Skeletal muscle satellite cell (primary cell): ENCODE measurements at regions not wholly inside any gene's neighbourhood (a gene's known extent, or its start where the extent isn't known, plus 50 kb on each side); places are given as distances from the start of the nearest gene placed in this dataset.
"Not testable (repeated sequence)": the region's sequence is repeated elsewhere in the genome, so short reads cannot be mapped to it uniquely, and the experiment has no call there.

ENCODE experiments used
- H3K27me3 ChIP-seq: 2 replicates; pipeline ENCODE4 v1.7.0; 2013; ENCODE audit warnings: low read length; ENCODE audit not compliant: control insufficient read depth, insufficient read depth
- H3K36me3 ChIP-seq: 2 replicates; pipeline ENCODE4 v1.7.0; 2013; ENCODE audit warnings: mild to moderate bottlenecking, control low read depth, low read length; ENCODE audit not compliant: insufficient read depth
- H3K4me1 ChIP-seq: 2 replicates; pipeline ENCODE4 v1.7.0; 2013; ENCODE audit warnings: low read length; ENCODE audit not compliant: control insufficient read depth, insufficient read depth
- H3K4me2 ChIP-seq: 2 replicates; pipeline ENCODE4 v1.7.0; 2013; ENCODE audit warnings: mild to moderate bottlenecking, low read length
- H3K4me3 ChIP-seq: 2 replicates; pipeline ENCODE4 v1.7.0; 2013; ENCODE audit warnings: low read length
- H3K9ac ChIP-seq: 2 replicates; pipeline ENCODE4 v1.7.0; 2013; ENCODE audit warnings: mild to moderate bottlenecking, low read depth, low read length, moderate library complexity
- H3K9me3 ChIP-seq: replicated peaks from 2 replicates; pipeline ENCODE4 v1.7.0; 2013; ENCODE audit warnings: mild to moderate bottlenecking, control low read depth, low read length

DNA sequence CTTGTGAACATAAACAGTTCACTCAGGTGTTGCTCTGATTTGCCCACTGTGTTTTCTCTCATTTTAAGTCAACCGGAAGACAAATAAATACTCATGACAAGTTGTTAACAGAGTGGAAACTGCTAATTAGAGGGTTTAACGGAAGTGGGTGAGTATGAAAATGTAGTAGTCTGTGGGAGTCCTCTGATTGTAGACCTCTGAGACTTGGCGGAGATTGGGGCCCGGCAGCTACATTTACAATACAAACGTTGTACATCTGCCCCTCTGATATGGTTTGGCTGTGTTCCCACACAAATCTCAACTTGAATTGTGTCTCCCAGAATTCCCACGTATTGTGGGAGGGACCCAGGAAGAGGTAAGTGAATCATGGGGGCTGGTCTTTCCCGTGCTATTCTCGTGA lies 107.3 kb upstream of the FAM98A start:
- Histone ChIP-seq H3K27me3 (no peaks in the 10 kb centered on the region), H3K4me3 (no peak overlapping the region), H3K36me3 (no peaks in the 10 kb centered on the region), H3K9ac (no peak overlapping the region), H3K4me1 (no peaks in the 10 kb centered on the region), H3K9me3 (no peaks in the 10 kb centered on the region), H3K4me2 (no peak overlapping the region)

- Histone ChIP-seq H3K4me1 (no peaks in the 10 kb centered on the region), H3K9ac (no peak overlapping the region), H3K4me2 (no peak overlapping the region), H3K36me3 (no peaks in the 10 kb centered on the region), H3K9me3 (no peaks in the 10 kb centered on the region), H3K27me3 (no peaks in the 10 kb centered on the region), H3K4me3 (no peak overlapping the region)
Measured at GRCh38 chr2:33704406-33704855, 105.3 kb upstream of the FAM98A start.

GRCh38 chr2:33696234-33696633 lies 97.1 kb upstream of the FAM98A start:
- Histone ChIP-seq H3K4me1 (no peaks in the 10 kb centered on the region), H3K9me3 (no peaks in the 10 kb centered on the region), H3K4me2 (no peak overlapping the region)

DNA sequence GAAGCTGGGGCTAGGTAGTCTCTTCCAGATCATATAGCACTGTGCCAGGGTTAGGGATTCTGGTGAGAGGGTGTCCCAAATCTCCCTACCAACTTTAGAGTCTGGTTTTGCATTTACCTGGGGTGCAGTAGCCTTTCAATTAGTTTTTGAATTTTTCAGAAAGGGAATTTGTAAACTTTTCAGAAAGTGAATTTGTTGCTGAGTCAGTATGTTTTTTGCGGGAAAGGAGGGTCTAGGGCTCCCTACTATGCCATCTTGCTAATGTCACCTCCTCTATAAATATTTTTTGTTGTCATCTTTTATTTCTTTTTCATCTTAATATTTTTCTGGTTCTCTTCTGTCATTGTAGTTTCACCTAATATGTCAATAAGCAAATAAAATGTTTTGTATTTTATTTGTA lies 95.8 kb upstream of the FAM98A start:
- Histone ChIP-seq H3K36me3 (no peaks in the 10 kb centered on the region), H3K9me3 (no peaks in the 10 kb centered on the region), H3K4me1 (no peaks in the 10 kb centered on the region), H3K9ac (no peak overlapping the region), H3K4me3 (no peak overlapping the region), H3K27me3 (no peaks in the 10 kb centered on the region), H3K4me2 (no peak overlapping the region)

More at GRCh38 chr2:33696234-33696633, 97.1 kb upstream of the FAM98A start:
- Histone ChIP-seq H3K4me3 (no peak overlapping the region), H3K9ac (no peak overlapping the region), H3K27me3 (no peaks in the 10 kb centered on the region), H3K36me3 (no peaks in the 10 kb centered on the region)

GRCh38 chr2:33690686-33691085 lies 91.6 kb upstream of the FAM98A start:
- H3K9ac ChIP-seq = not testable (repeated sequence)

GRCh38 chr2:33681364-33681757 lies 82.3 kb upstream of the FAM98A start:
- H3K4me3 ChIP-seq = no peak overlapping the region
- H3K4me2 ChIP-seq = no peak overlapping the region
- H3K9ac ChIP-seq = no peak overlapping the region
- H3K36me3 ChIP-seq = no peaks in the 10 kb centered on the region
- no peaks in the 10 kb centered on the region for H3K27me3 ChIP-seq
- no peaks in the 10 kb centered on the region for H3K9me3 ChIP-seq
- H3K4me1 ChIP-seq = no peaks in the 10 kb centered on the region

More at GRCh38 chr2:33690686-33691085, 91.6 kb upstream of the FAM98A start:
- H3K4me3 ChIP-seq, H3K4me2 ChIP-seq, H3K4me1 ChIP-seq, H3K36me3 ChIP-seq, H3K27me3 ChIP-seq, H3K9me3 ChIP-seq: not testable (repeated sequence)

- no peak overlapping the region for H3K4me2 ChIP-seq
- no peaks in the 10 kb centered on the region for H3K4me1 ChIP-seq
- H3K4me3 ChIP-seq = no peak overlapping the region
- H3K9ac ChIP-seq = no peak overlapping the region
- no peaks in the 10 kb centered on the region for H3K36me3 ChIP-seq
- no peaks in the 10 kb centered on the region for H3K27me3 ChIP-seq
- H3K9me3 ChIP-seq = no peaks in the 10 kb centered on the region
Measured at GRCh38 chr2:33680644-33681363, 81.7 kb upstream of the FAM98A start.

DNA sequence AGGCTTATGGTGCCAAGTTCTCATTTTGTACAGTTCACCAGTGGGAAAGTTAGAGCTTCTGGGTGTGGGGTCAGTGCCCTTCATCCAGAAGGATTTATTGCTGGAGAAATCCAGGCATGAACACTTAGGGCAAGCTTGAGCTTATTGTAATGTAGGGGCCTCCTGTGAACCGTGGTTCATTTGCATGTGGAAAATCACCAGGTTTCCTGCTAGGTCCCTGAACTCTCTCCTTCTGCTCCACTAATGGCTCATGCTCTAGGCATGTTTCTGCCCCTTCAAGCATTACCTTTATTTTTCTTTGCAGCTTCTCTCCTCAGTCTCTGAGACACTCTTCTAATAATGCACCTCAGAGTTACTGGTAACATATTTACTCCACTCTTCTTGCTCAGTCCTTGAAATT lies 79.3 kb upstream of the FAM98A start:
- Histone ChIP-seq H3K4me2 (no peak overlapping the region), H3K27me3 (no peaks in the 10 kb centered on the region), H3K9me3 (no peaks in the 10 kb centered on the region), H3K4me1 (no peaks in the 10 kb centered on the region), H3K36me3 (no peaks in the 10 kb centered on the region), H3K4me3 (no peak overlapping the region), H3K9ac (no peak overlapping the region)

GRCh38 chr2:33673937-33674336 lies 74.8 kb upstream of the FAM98A start:
- no peaks in the 10 kb centered on the region for H3K36me3 ChIP-seq
- no peaks in the 10 kb centered on the region for H3K9me3 ChIP-seq
- H3K27me3 ChIP-seq = no peaks in the 10 kb centered on the region
- no peak overlapping the region for H3K4me2 ChIP-seq
- H3K4me1 ChIP-seq = no peaks in the 10 kb centered on the region
- H3K9ac ChIP-seq = no peak overlapping the region
- H3K4me3 ChIP-seq = no peak overlapping the region

GRCh38 chr2:33672896-33673295 lies 73.8 kb upstream of the FAM98A start:
- no peaks in the 10 kb centered on the region for H3K4me1 ChIP-seq
- no peaks in the 10 kb centered on the region for H3K9me3 ChIP-seq
- no peak overlapping the region for H3K4me3 ChIP-seq
- no peaks in the 10 kb centered on the region for H3K27me3 ChIP-seq
- H3K36me3 ChIP-seq = no peaks in the 10 kb centered on the region
- H3K9ac ChIP-seq = no peak overlapping the region
- no peak overlapping the region for H3K4me2 ChIP-seq

DNA sequence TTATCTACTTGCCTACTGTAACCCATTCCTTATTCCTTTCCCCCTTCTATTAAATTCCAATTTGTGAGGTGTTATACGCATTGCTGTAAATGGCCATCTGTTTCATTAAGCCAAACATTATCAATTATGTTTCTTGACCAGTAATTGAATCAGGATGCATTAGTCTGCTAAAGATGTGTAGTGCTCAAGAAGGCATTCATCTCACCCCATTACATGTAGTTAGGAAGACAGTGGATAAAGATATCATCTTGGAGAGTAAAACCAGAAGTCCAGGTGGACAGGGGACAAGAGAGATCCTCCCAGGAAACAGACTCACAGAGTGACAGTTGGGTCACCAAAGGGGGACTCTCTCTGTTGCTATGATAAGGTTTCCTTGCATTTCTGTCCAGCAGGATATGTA lies 73.3 kb upstream of the FAM98A start:
- Histone ChIP-seq H3K4me3 (no peak overlapping the region), H3K4me2 (no peak overlapping the region), H3K27me3 (no peaks in the 10 kb centered on the region), H3K36me3 (no peaks in the 10 kb centered on the region), H3K4me1 (no peaks in the 10 kb centered on the region), H3K9me3 (no peaks in the 10 kb centered on the region), H3K9ac (no peak overlapping the region)

GRCh38 chr2:33671198-33671597 lies 72.1 kb upstream of the FAM98A start:
- Histone ChIP-seq H3K36me3 (no peaks in the 10 kb centered on the region), H3K9me3 (no peaks in the 10 kb centered on the region), H3K4me1 (no peaks in the 10 kb centered on the region), H3K4me3 (no peak overlapping the region), H3K27me3 (no peaks in the 10 kb centered on the region), H3K4me2 (no peak overlapping the region), H3K9ac (no peak overlapping the region)
